ENCODE measurements at regions not wholly inside any gene's neighbourhood (a gene's known extent, or its start where the extent isn't known, plus 50 kb on each side); places are given as distances from the start of the nearest gene placed in this dataset.
A peak's percentile ranks its signal among the peaks of the same experiment; 100 is the strongest.

GRCh38 chr17:74097450-74098135 is 105.9 kb upstream of the RPL38 start:
- peaks cover 4% of the 10 kb centered on the region for H3K36me3 Mint-ChIP-seq (ENCODE audit: unreplicated experiment)
- peaks cover 12% of the 10 kb centered on the region for H3K9me3 Mint-ChIP-seq (ENCODE audit: unreplicated experiment)
- H3K27ac Mint-ChIP-seq (ENCODE audit: unreplicated experiment), result peak overlapping the region; percentile 93
- no peak for DNase-seq
- no peak overlapping the region for H3K4me3 Mint-ChIP-seq (ENCODE audit: unreplicated experiment)
- TF ChIP-seq CTCF (IDR thresholded peaks at IDR 0.05; ENCODE audit: partially characterized antibody, unreplicated experiment), result no peak
- H3K4me1 Mint-ChIP-seq (ENCODE audit: low read depth, unreplicated experiment), result peaks cover 22% of the 10 kb centered on the region
- H3K27me3 Mint-ChIP-seq (ENCODE audit: unreplicated experiment), result peaks cover 11% of the 10 kb centered on the region

- H3K36me3 Mint-ChIP-seq (ENCODE audit: unreplicated experiment), result peaks cover 3% of the 10 kb centered on the region
- TF ChIP-seq CTCF (IDR thresholded peaks at IDR 0.05; ENCODE audit: partially characterized antibody, unreplicated experiment), result no peak
- peaks cover 11% of the 10 kb centered on the region for H3K27me3 Mint-ChIP-seq (ENCODE audit: unreplicated experiment)
- peaks cover 12% of the 10 kb centered on the region for H3K9me3 Mint-ChIP-seq (ENCODE audit: unreplicated experiment)
- H3K4me1 Mint-ChIP-seq (ENCODE audit: low read depth, unreplicated experiment), result peaks cover 22% of the 10 kb centered on the region
- no peak overlapping the region for H3K27ac Mint-ChIP-seq (ENCODE audit: unreplicated experiment)
- peak; percentile 10 for DNase-seq
- no peak overlapping the region for H3K4me3 Mint-ChIP-seq (ENCODE audit: unreplicated experiment)
Measured at GRCh38 chr17:74098136-74099024, 105.1 kb upstream of the RPL38 start.

GRCh38 chr17:74099442-74100340 is 103.8 kb upstream of the RPL38 start:
- peak; percentile 14 for DNase-seq
- H3K36me3 Mint-ChIP-seq (ENCODE audit: unreplicated experiment), result no peaks in the 10 kb centered on the region

GRCh38 chr17:74104921-74105320 is 98.6 kb upstream of the RPL38 start:
- no peak for DNase-seq
- H3K36me3 Mint-ChIP-seq (ENCODE audit: unreplicated experiment), result no peaks in the 10 kb centered on the region
- TF ChIP-seq CTCF (IDR thresholded peaks at IDR 0.05; ENCODE audit: partially characterized antibody, unreplicated experiment), result no peak
- H3K27me3 Mint-ChIP-seq (ENCODE audit: unreplicated experiment), result peaks cover 10% of the 10 kb centered on the region
- no peak overlapping the region for H3K27ac Mint-ChIP-seq (ENCODE audit: unreplicated experiment)
- peaks cover 7% of the 10 kb centered on the region for H3K9me3 Mint-ChIP-seq (ENCODE audit: unreplicated experiment)
- H3K4me3 Mint-ChIP-seq (ENCODE audit: unreplicated experiment), result no peak overlapping the region
- H3K4me1 Mint-ChIP-seq (ENCODE audit: low read depth, unreplicated experiment), result peaks cover 28% of the 10 kb centered on the region

More at GRCh38 chr17:74099442-74100340, 103.8 kb upstream of the RPL38 start:
- Mint-ChIP-seq H3K4me1 (ENCODE audit: low read depth, unreplicated experiment) (peaks cover 22% of the 10 kb centered on the region), H3K4me3 (ENCODE audit: unreplicated experiment) (no peak overlapping the region), H3K27me3 (ENCODE audit: unreplicated experiment) (peaks cover 11% of the 10 kb centered on the region), H3K27ac (ENCODE audit: unreplicated experiment) (no peak overlapping the region), H3K9me3 (ENCODE audit: unreplicated experiment) (peaks cover 7% of the 10 kb centered on the region)
- no peak for TF ChIP-seq CTCF (IDR thresholded peaks at IDR 0.05; ENCODE audit: partially characterized antibody, unreplicated experiment)

Measured in glutamatergic neuron (in vitro differentiated cells).